Stomach smooth muscle (tissue), 2 donors: ENCODE measurements at regions not wholly inside any gene's neighbourhood (a gene's known extent, or its start where the extent isn't known, plus 50 kb on each side); places are given as distances from the start of the nearest gene placed in this dataset.
"Not testable (repeated sequence)": the region's sequence is repeated elsewhere in the genome, so short reads cannot be mapped to it uniquely, and the experiment has no call there.

Source experiments
- H3K27ac ChIP-seq: one replicate; pipeline ENCODE4 v1.7.0; 2013; ENCODE audit warnings: mild to moderate bottlenecking, low read length, inconsistent platforms
- H3K27me3 ChIP-seq, 2 donors: one replicate each; pipeline ENCODE4 v1.7.0; 2013; ENCODE audit warnings: low read length in 2 of 2; ENCODE audit not compliant: insufficient read depth in 2 of 2, control insufficient read depth in 1 of 2
- H3K36me3 ChIP-seq, 2 donors: one replicate each; pipeline ENCODE4 v1.7.0; 2013; ENCODE audit warnings: low read length in 2 of 2; ENCODE audit not compliant: control insufficient read depth in 2 of 2, insufficient read depth in 2 of 2
- H3K4me1 ChIP-seq: one replicate; pipeline ENCODE4 v1.7.0; 2013; ENCODE audit warnings: low read length; ENCODE audit not compliant: control insufficient read depth, insufficient read depth
- H3K4me3 ChIP-seq, 2 donors: one replicate each; pipeline ENCODE4 v1.7.0; 2013; ENCODE audit warnings: low read length in 2 of 2
- H3K9ac ChIP-seq, 2 donors: one replicate each; pipeline ENCODE4 v1.7.0; 2013; ENCODE audit warnings: low read length in 2 of 2, mild to moderate bottlenecking in 1 of 2
- H3K9me3 ChIP-seq, 2 donors: one replicate each; pipeline ENCODE4 v1.7.0; 2013; ENCODE audit warnings: low read length in 2 of 2; ENCODE audit not compliant: control insufficient read depth in 2 of 2
- donor health status: healthy.
- donor health status: Pancreatic carcinoma.

DNA sequence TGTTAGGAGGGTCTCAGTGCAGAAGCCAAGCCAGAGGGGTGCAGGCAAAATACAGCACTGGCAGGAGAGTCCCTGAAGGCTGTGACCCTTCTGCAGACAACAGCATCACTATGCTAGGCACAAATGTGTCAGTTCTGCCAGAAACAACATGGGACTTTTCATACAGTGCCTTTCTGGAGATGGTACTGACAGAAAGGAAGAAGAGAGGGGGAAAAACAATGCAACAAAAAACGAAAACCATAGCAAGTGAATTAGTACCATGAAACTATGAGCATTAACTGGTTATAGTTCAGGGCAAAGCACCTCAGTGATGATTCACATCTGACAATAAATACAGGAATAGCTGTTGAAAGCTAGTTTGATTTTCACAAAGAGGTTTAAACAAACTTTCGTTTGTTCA is 140.8 kb upstream of the NBPF11 start:
- no peak overlapping the region for H3K4me3 ChIP-seq
- no peak overlapping the region for H3K9ac ChIP-seq
- H3K27me3 ChIP-seq: peaks cover 2 to 4% of the 10 kb centered on the region in 2 donors
- no peaks in the 10 kb centered on the region for H3K4me1 ChIP-seq
- no peak overlapping the region for H3K27ac ChIP-seq
- no peaks in the 10 kb centered on the region for H3K36me3 ChIP-seq
- no peaks in the 10 kb centered on the region for H3K9me3 ChIP-seq

DNA sequence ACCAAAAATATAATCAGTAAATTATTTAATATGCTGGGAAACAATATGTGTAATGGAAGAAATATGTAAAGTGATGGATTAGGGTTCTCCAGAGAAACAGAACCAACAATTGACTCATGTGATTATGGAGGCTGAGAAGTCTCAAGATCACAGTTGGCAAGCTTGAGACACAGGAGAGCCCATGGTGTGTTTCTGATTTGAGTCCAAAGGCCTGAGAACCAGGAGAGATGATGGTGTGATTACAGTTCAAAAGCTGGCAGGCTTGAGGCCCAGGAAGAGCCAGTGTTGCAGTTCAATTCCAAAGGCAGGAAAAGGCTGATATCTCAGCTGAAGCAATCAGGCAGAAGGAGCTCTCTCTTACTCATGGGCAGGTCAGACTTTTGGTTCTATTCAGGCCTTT is 138.8 kb upstream of the NBPF11 start:
- no peak overlapping the region for H3K9ac ChIP-seq
- H3K4me3 ChIP-seq: no peak overlapping the region
- H3K36me3 ChIP-seq: no peaks in the 10 kb centered on the region

GRCh38 chr1:148289647-148290046 is 137.6 kb upstream of the NBPF11 start:
- Histone ChIP-seq H3K4me1 (no peaks in the 10 kb centered on the region), H3K27ac (no peak overlapping the region), H3K9ac (no peak overlapping the region), H3K4me3 (no peak overlapping the region), H3K9me3 (no peaks in the 10 kb centered on the region), H3K27me3 (peaks cover 0 to 4% of the 10 kb centered on the region in 2 donors), H3K36me3 (no peaks in the 10 kb centered on the region)

More for the DNA sequence above, 138.8 kb upstream of the NBPF11 start:
- no peaks in the 10 kb centered on the region for H3K4me1 ChIP-seq
- H3K9me3 ChIP-seq: no peaks in the 10 kb centered on the region
- no peak overlapping the region for H3K27ac ChIP-seq
- peaks cover 2 to 4% of the 10 kb centered on the region in 2 donors for H3K27me3 ChIP-seq

GRCh38 chr1:148285946-148286345 is 133.9 kb upstream of the NBPF11 start:
- not testable (repeated sequence) for H3K27ac ChIP-seq, H3K4me3 ChIP-seq, H3K9ac ChIP-seq, H3K36me3 ChIP-seq, H3K27me3 ChIP-seq, H3K9me3 ChIP-seq, H3K4me1 ChIP-seq

DNA sequence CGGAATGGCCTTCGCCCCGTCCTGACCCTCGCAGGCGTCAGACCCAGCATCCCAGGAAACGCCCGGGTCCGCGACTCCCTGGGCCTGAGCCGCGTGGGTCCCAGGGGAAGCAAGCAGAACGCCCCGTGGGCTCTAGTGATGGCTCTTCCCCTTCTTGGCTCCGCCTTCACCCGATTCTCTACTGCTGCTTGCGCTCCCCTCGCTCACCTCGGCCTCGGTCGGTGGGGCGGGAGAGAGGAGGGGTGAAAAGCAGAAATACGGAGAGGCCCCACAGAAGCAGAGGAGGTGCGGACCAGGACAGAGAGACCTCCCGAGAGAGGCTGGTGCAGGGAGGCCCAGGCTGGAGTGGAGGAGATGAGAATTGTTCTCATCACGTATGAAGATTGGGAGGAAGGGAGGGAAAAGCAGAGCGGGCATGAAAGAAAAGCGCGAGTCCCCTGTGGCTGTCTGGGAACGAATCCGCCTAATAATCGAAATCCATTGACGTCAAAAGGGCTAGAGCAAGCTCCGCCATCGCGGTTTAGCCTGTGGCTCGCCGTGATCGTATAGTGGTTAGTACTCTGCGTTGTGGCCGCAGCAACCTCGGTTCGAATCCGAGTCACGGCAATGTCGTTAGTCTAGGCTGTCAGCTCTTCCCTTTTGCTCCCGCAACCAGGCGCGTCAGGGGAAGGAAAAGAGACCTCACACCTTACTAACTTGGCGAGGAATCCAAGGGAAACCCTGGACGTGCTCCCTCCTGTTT is 128.9 kb upstream of the NBPF11 start:
- H3K4me1 ChIP-seq, H3K27me3 ChIP-seq, H3K9me3 ChIP-seq, H3K27ac ChIP-seq, H3K9ac ChIP-seq, H3K36me3 ChIP-seq: not testable (repeated sequence)
- peak overlapping the region; percentile 32 to 68 for H3K4me3 ChIP-seq

- not testable (repeated sequence) for H3K36me3 ChIP-seq, H3K9ac ChIP-seq, H3K27me3 ChIP-seq, H3K27ac ChIP-seq, H3K4me3 ChIP-seq, H3K4me1 ChIP-seq, H3K9me3 ChIP-seq
These were observed 127.0 kb upstream of the NBPF11 start for GRCh38 chr1:148279002-148279542.

GRCh38 chr1:148277865-148278279 is 125.8 kb upstream of the NBPF11 start:
- H3K9me3 ChIP-seq, H3K9ac ChIP-seq, H3K4me3 ChIP-seq, H3K36me3 ChIP-seq, H3K27me3 ChIP-seq, H3K4me1 ChIP-seq, H3K27ac ChIP-seq: not testable (repeated sequence)

DNA sequence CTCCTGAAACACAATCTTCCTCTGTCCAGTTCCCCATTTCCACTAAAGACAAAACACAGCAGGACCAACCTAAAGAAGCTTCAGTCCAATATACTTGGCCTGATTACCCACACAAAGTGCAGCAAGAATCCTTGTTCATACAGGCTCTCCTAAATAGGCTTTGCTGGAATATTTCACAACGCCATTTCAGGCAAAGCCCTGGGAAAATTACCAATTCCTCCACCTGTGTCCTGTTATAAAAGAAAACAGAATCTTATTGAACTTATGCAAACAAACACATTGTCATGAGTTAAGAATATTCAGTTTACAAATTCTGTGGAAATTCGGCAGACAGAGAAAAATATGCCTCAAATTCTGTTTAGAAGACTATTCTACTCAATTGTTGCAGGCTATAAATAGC is 115.0 kb upstream of the NBPF11 start:
- H3K9ac ChIP-seq, H3K9me3 ChIP-seq, H3K27ac ChIP-seq, H3K36me3 ChIP-seq, H3K4me3 ChIP-seq: not testable (repeated sequence)
- Histone ChIP-seq H3K27me3 (peaks cover 21 to 26% of the 10 kb centered on the region in 2 donors), H3K4me1 (peaks cover 11% of the 10 kb centered on the region)

DNA sequence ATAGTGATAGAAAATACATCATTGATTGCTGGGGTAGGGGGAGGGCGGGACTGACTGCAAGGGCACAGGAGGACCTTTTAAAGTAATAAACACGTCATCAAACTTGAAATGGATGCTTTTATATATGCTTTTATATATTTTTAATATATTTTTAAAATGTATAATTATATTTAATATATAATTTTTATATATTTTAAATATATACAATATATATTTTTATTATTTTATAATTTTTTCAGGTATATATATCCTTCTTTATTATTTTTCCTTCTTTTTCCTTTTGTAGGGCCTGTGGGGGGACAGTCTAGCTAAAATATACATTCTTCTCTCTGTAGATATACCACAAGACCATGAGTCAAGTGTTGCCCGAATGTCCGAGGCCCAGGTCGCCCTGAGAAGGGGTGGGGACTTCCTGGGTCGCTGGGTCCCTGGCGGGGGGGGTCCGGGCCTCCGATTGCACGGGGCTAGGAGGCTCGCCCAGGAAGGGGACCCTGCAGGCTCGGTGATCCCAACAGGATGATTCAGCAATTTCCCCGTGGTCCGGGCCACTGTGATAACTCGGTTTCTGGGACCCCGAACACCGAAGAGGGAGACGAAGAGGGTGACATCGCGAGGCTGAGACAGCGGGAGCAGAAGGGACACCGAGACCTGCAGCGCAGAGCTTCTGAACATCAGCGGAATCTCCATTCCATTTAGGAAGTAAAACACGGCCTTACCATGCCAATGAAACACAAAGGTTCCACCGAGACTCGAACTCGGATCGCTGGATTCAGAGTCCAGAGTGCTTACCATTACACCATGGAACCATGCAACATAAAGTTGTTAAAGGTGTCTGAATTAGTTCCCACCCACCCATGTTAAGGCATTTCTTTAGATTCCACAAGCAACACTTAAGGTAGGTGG is 112.5 kb upstream of the NBPF11 start:
- Histone ChIP-seq H3K36me3 (no peaks in the 10 kb centered on the region), H3K27ac (no peak overlapping the region), H3K27me3 (peaks cover 25 to 26% of the 10 kb centered on the region in 2 donors), H3K9me3 (no peaks in the 10 kb centered on the region), H3K9ac (no peak overlapping the region), H3K4me3 (no peak overlapping the region), H3K4me1 (peaks cover 11% of the 10 kb centered on the region)

- Histone ChIP-seq H3K4me3 (peak overlapping the region; percentile 73 to 74), H3K9me3 (no peaks in the 10 kb centered on the region), H3K9ac (peak overlapping the region in 1 of 2 donors; percentile 36), H3K27ac (no peak overlapping the region), H3K36me3 (no peaks in the 10 kb centered on the region), H3K4me1 (peaks cover 11% of the 10 kb centered on the region), H3K27me3 (peaks cover 25 to 26% of the 10 kb centered on the region in 2 donors)
These were observed 111.8 kb upstream of the NBPF11 start for GRCh38 chr1:148263906-148264255.
